IMR-90 (cell line): ENCODE measurements at regions not wholly inside any gene's neighbourhood (a gene's known extent, or its start where the extent isn't known, plus 50 kb on each side); places are given as distances from the start of the nearest gene placed in this dataset.

Source experiments
- ATAC-seq: fragments of 200-7000 bp; cut with Tn5 transposase; 2 replicates; pipeline ENCODE4 v1.9.1; 2020; ENCODE audit warnings: low read depth, mild to moderate bottlenecking, moderate library complexity
- BruUV-seq: library from RNA; stranded (reverse); fragments of 400-500 nt; replicated peaks from 2 replicates; lab custom pipeline; 2021; lab: Mats Ljungman, UMichigan
- CTCF ChIA-PET: fragments of 300-600 bp; formaldehyde crosslinking; extraction: SDS; loops from one replicate; lab custom pipeline; 2021; ENCODE audit warnings: antibody characterized with exemption; lab: Yijun Ruan, JAX
- POLR2A ChIA-PET: fragments of 300-600 bp; sonication (Branson Sonifier 250); formaldehyde crosslinking; loops from one replicate; lab custom pipeline; 2022; ENCODE audit warnings: antibody characterized with exemption; ENCODE audit not compliant: unreplicated experiment; lab: Charles Lee
- DNase-seq: peaks from one replicate; pipeline ENCODE4 v3.0.0; 2013
- H2AFZ ChIP-seq: replicated peaks from 2 replicates; pipeline ENCODE3; 2013; ENCODE audit warnings: low read length, mild to moderate bottlenecking; ENCODE audit not compliant: poor library complexity
- H2AK5ac ChIP-seq: 2 replicates; pipeline ENCODE4 v1.6.1; 2013; ENCODE audit warnings: low read depth, low read length, inconsistent platforms
- H2AK9ac ChIP-seq: replicated peaks from 2 replicates; pipeline ENCODE3; 2013; ENCODE audit warnings: mild to moderate bottlenecking, low read depth, low read length, moderate library complexity; ENCODE audit not compliant: poor library complexity
- H2BK120ac ChIP-seq: 2 replicates; pipeline ENCODE4 v1.6.1; 2013; ENCODE audit warnings: low read depth, low read length, inconsistent platforms
- H2BK15ac ChIP-seq: 3 replicates; pipeline ENCODE4 v1.6.1; 2013; ENCODE audit warnings: low read depth, low read length, inconsistent platforms
- H2BK20ac ChIP-seq: 2 replicates; pipeline ENCODE4 v1.6.1; 2013; ENCODE audit warnings: low read depth, mild to moderate bottlenecking, inconsistent platforms, low read length, moderate library complexity
- H2BK5ac ChIP-seq: 2 replicates; pipeline ENCODE4 v1.6.1; 2013; ENCODE audit warnings: mild to moderate bottlenecking, low read depth, low read length, inconsistent platforms; ENCODE audit not compliant: poor library complexity, severe bottlenecking
- H3K14ac ChIP-seq: replicated peaks from 2 replicates; pipeline ENCODE4 v1.6.1; 2013; ENCODE audit warnings: low read depth, low read length, inconsistent platforms
- H3K18ac ChIP-seq: 2 replicates; pipeline ENCODE4 v1.6.1; 2013; ENCODE audit warnings: low read depth, low read length, control low read depth
- H3K23ac ChIP-seq: 2 replicates; pipeline ENCODE4 v1.6.1; 2013; ENCODE audit warnings: low read depth, low read length, inconsistent platforms
- H3K27ac ChIP-seq: 2 replicates; pipeline ENCODE4 v1.5.1; 2013; ENCODE audit warnings: mild to moderate bottlenecking, control low read depth, low read length; ENCODE audit not compliant: insufficient read depth
- H3K27me3 ChIP-seq: 2 replicates; pipeline ENCODE4 v1.6.1; 2013; ENCODE audit warnings: low read length; ENCODE audit not compliant: control insufficient read depth, insufficient read depth
- H3K36me3 ChIP-seq: 2 replicates; pipeline ENCODE4 v1.6.1; 2013; ENCODE audit warnings: low read length, mixed read lengths; ENCODE audit not compliant: control insufficient read depth, insufficient read depth
- H3K4ac ChIP-seq: 2 replicates; pipeline ENCODE4 v1.6.1; 2013; ENCODE audit warnings: low read depth, low read length, inconsistent platforms
- H3K4me1 ChIP-seq: 2 replicates; pipeline ENCODE4 v1.6.1; 2013; ENCODE audit warnings: low read length, mixed read lengths; ENCODE audit not compliant: control insufficient read depth, insufficient read depth
- H3K4me2 ChIP-seq: 2 replicates; pipeline ENCODE4 v1.6.1; 2013; ENCODE audit warnings: low read depth, mild to moderate bottlenecking, control low read depth, low read length, moderate library complexity
- H3K4me3 ChIP-seq: 2 replicates; pipeline ENCODE4 v1.5.1; 2013; ENCODE audit warnings: low read depth, mild to moderate bottlenecking, control low read depth, low read length, moderate library complexity; ENCODE audit not compliant: insufficient read depth
- H3K56ac ChIP-seq: 2 replicates; pipeline ENCODE4 v1.6.1; 2013; ENCODE audit warnings: low read length, inconsistent platforms; ENCODE audit not compliant: insufficient read depth; ENCODE audit errors: extremely low read depth
- H3K79me1 ChIP-seq, 2 experiments: 2 replicates each; pipeline ENCODE4 v1.6.1; 2013; ENCODE audit warnings: low read length in 2 of 2, inconsistent platforms in 1 of 2, low read depth in 1 of 2
- H3K9ac ChIP-seq: 2 replicates; pipeline ENCODE4 v1.6.1; 2013; ENCODE audit warnings: low read depth, low read length, control low read depth
- H3K9me1 ChIP-seq: 2 replicates; pipeline ENCODE4 v1.6.1; 2013; ENCODE audit warnings: low read length, inconsistent platforms; ENCODE audit not compliant: insufficient read depth
- H3K9me3 ChIP-seq: 2 replicates; pipeline ENCODE4 v1.6.1; 2013; ENCODE audit warnings: low read length; ENCODE audit not compliant: control insufficient read depth, insufficient read depth
- H4K20me1 ChIP-seq: 2 replicates; pipeline ENCODE4 v1.6.1; 2013; ENCODE audit warnings: low read length, inconsistent platforms; ENCODE audit not compliant: insufficient read depth
- H4K5ac ChIP-seq: 2 replicates; pipeline ENCODE4 v1.6.1; 2013; ENCODE audit warnings: mild to moderate bottlenecking, low read depth, low read length, control low read depth
- H4K8ac ChIP-seq, 2 experiments: 2 replicates each; pipeline ENCODE4 v1.6.1; 2013; ENCODE audit warnings: low read depth in 2 of 2, low read length in 2 of 2, control low read depth in 1 of 2, inconsistent platforms in 1 of 2
- H4K91ac ChIP-seq: 2 replicates; pipeline ENCODE4 v1.6.1; 2013; ENCODE audit warnings: low read depth, low read length, inconsistent platforms; ENCODE audit not compliant: insufficient read depth
- BHLHE40 ChIP-seq: fragments of 150-350 bp; IDR thresholded peaks from 2 replicates; pipeline ENCODE4 v1.6.1; 2016; ENCODE audit warnings: mild to moderate bottlenecking, low read depth, low read length
- CEBPB ChIP-seq: IDR thresholded peaks from 2 replicates; pipeline ENCODE4 v1.6.1; 2012; ENCODE audit warnings: low read depth, low read length, improper control_type of control experiment
- CHD1 ChIP-seq: IDR thresholded peaks from 2 replicates; pipeline ENCODE4 v1.6.1; 2012; ENCODE audit warnings: low read depth, low read length, improper control_type of control experiment
- ELK1 ChIP-seq: fragments of 150-350 bp; IDR thresholded peaks from 2 replicates; pipeline ENCODE4 v1.6.1; 2016; ENCODE audit warnings: low read depth, mild to moderate bottlenecking, low read length, moderate library complexity, borderline replicate concordance
- FOS ChIP-seq: fragments of 150-350 bp; IDR thresholded peaks from 2 replicates; pipeline ENCODE4 v1.6.1; 2016; ENCODE audit warnings: low read depth, low read length
- MAZ ChIP-seq: IDR thresholded peaks from 2 replicates; pipeline ENCODE4 v1.6.1; 2012; ENCODE audit warnings: low read depth, mild to moderate bottlenecking, low read length, improper control_type of control experiment, moderate library complexity, borderline replicate concordance
- NFE2L2 ChIP-seq: fragments of 150-350 bp; IDR thresholded peaks from 2 replicates; pipeline ENCODE4 v1.6.1; 2016; ENCODE audit warnings: low read depth, mild to moderate bottlenecking, low read length
- POLR2A ChIP-seq: IDR thresholded peaks from 2 replicates; pipeline ENCODE4 v1.6.1; 2012; ENCODE audit warnings: mild to moderate bottlenecking, low read depth, low read length
- RAD21 ChIP-seq: IDR thresholded peaks from 2 replicates; pipeline ENCODE4 v1.6.1; 2012; ENCODE audit warnings: low read length, improper control_type of control experiment
- RCOR1 ChIP-seq: IDR thresholded peaks from 2 replicates; pipeline ENCODE4 v1.6.1; 2012; ENCODE audit warnings: mild to moderate bottlenecking, low read length, improper control_type of control experiment; ENCODE audit not compliant: insufficient replicate concordance
- RFX5 ChIP-seq: IDR thresholded peaks from 2 replicates; pipeline ENCODE4 v1.8.0; 2012; ENCODE audit warnings: low read depth, mild to moderate bottlenecking, low read length, moderate library complexity
- SMC3 ChIP-seq: fragments of 150-350 bp; IDR thresholded peaks from 2 replicates; pipeline ENCODE4 v1.6.1; 2016; ENCODE audit warnings: low read depth, mild to moderate bottlenecking, antibody characterized with exemption, low read length, moderate library complexity
- WGBS, 2 experiments: methylation state at CpG; one replicate each; pipeline versions ENCODE4 v1.1.5 to v1.1.7; 2013; ENCODE audit warnings: missing lambda C conversion rate in 2 of 2; ENCODE audit not compliant: insufficient read length in 1 of 2; ENCODE audit errors: extremely low coverage in 2 of 2; 5-methylcytosine and 5-hydroxymethylcytosine counted together
- dilution Hi-C: fragments of 300-500 bp; cut with HindIII; formaldehyde crosslinking; loops from one replicate; pipeline ENCODE4 v1.14.3; 2018; ENCODE audit warnings: low sequenced_read_pairs; ENCODE audit not compliant: unreplicated experiment
- in situ Hi-C: fragments of 300-500 bp; cut with MboI; formaldehyde crosslinking; loops from 3 replicates; pipeline ENCODE4 v1.14.3; 2019; ENCODE audit warnings: low sequenced_read_pairs, inconsistent platforms, mixed read lengths
- intact Hi-C: fragments of 100-400 bp; cut with micrococcal nuclease; formaldehyde crosslinking; loops from 2 replicates; pipeline ENCODE4 v1.10.0; 2022

- dilution Hi-C loops (no loop called here), intact Hi-C loops (no loop called here), in situ Hi-C loops (no loop called here)
- Histone ChIP-seq H3K36me3 (no peaks in the 10 kb centered on the region), H3K79me1 (no peaks in the 10 kb centered on the region), H2AK5ac (no peak overlapping the region), H4K5ac (no peak overlapping the region), H3K4me3 (no peak overlapping the region), H2AK9ac (no peak overlapping the region), H3K4ac (no peak overlapping the region), H3K18ac (no peak overlapping the region), H4K91ac (no peak overlapping the region), H2BK120ac (no peak overlapping the region), H3K4me1 (no peaks in the 10 kb centered on the region), H3K27me3 (no peaks in the 10 kb centered on the region), H3K56ac (no peak overlapping the region), H2BK15ac (no peak overlapping the region), H3K4me2 (no peak overlapping the region), H4K20me1 (no peaks in the 10 kb centered on the region), H2AFZ (no peak overlapping the region), H3K9me3 (no peaks in the 10 kb centered on the region), H3K23ac (no peak overlapping the region), H4K8ac (no peak overlapping the region), H3K27ac (no peak overlapping the region), H3K9me1 (no peaks in the 10 kb centered on the region), H2BK5ac (no peak overlapping the region), H2BK20ac (no peak overlapping the region), H3K14ac (no peak overlapping the region), H3K9ac (no peak overlapping the region)
- DNase-seq, result no peak
- WGBS, 2 experiments, result 0% methylated on average over 1 of the region's 5 CpGs; no CpG with 5 or more reads in 1 of the 2 experiments
- CTCF ChIA-PET, result no interaction called here
- no peak for TF ChIP-seq CHD1
- TF ChIP-seq RAD21, result no peak
- no peak for TF ChIP-seq RCOR1
- TF ChIP-seq SMC3, result no peak
- TF ChIP-seq RFX5, result no peak
- TF ChIP-seq POLR2A, result no peak
- no peak for TF ChIP-seq CEBPB
- TF ChIP-seq ELK1, result no peak
- no peak for TF ChIP-seq NFE2L2
- no peak for TF ChIP-seq FOS
- TF ChIP-seq BHLHE40, result no peak
- no peak for TF ChIP-seq MAZ
- POLR2A ChIA-PET, result no interaction called here
- no TSS peak for BruUV-seq
- ATAC-seq, result no peak
Observed at GRCh38 chr3:34229876-34230275, 431.4 kb downstream of the PDCD6IP start.
